K562 (cell line): ENCODE measurements at regions not wholly inside any gene's neighbourhood (a gene's known extent, or its start where the extent isn't known, plus 50 kb on each side); places are given as distances from the start of the nearest gene placed in this dataset.
A peak's percentile ranks its signal among the peaks of the same experiment; 100 is the strongest.

Experiments
- BHLHE40 ChIP-seq: IDR thresholded peaks from 2 replicates; pipeline ENCODE4 v1.6.1; 2011; ENCODE audit warnings: low read length, improper control_type of control experiment
- CCNT2 ChIP-seq: IDR thresholded peaks from 2 replicates; pipeline ENCODE4 v1.6.1; 2011; ENCODE audit warnings: borderline replicate concordance, low read depth, mild to moderate bottlenecking, moderate library complexity, mixed read lengths, low read length; ENCODE audit not compliant: insufficient read length; ENCODE audit errors: extremely low read depth
- ELF1 ChIP-seq: fragments of 200-800 bp; sonication (Bioruptor generic); IDR thresholded peaks from 2 replicates; pipeline ENCODE4 v1.6.1; 2016; ENCODE audit warnings: missing genetic modification characterization, missing compliant biosample characterization
- ESRRB ChIP-seq: fragments of 250-450 bp; sonication (Bioruptor Pico); IDR thresholded peaks from 2 replicates; pipeline ENCODE4 v1.5.0; 2020; ENCODE audit warnings: mild to moderate bottlenecking, moderate library complexity, borderline replicate concordance
- ETV5 ChIP-seq: sonication (generic); formaldehyde crosslinking; IDR thresholded peaks from 2 replicates; pipeline ENCODE4 v1.4.0; 2020; ENCODE audit warnings: low read depth, mild to moderate bottlenecking, missing genetic modification reagents
- HNRNPUL1 ChIP-seq: fragments of 200-400 bp; formaldehyde crosslinking; IDR thresholded peaks from 2 replicates; pipeline ENCODE4 v1.6.1; 2017; ENCODE audit warnings: low read length
- NCOR1 ChIP-seq: fragments of 450-650 bp; IDR thresholded peaks from 2 replicates; pipeline ENCODE4 v1.6.1; 2016; ENCODE audit warnings: mild to moderate bottlenecking, moderate library complexity
- NUFIP1 ChIP-seq: fragments of 450-650 bp; IDR thresholded peaks from 2 replicates; pipeline ENCODE4 v1.6.1; 2018; ENCODE audit not compliant: partially characterized antibody
- PHF8 ChIP-seq: fragments of 200-600 bp; sonication (generic); IDR thresholded peaks from 2 replicates; pipeline ENCODE4 v1.6.1; 2012; ENCODE audit warnings: mixed run types, mild to moderate bottlenecking, inconsistent platforms, low read length, moderate library complexity, borderline replicate concordance
- SMARCA4 ChIP-seq: fragments of 450-650 bp; IDR thresholded peaks from 2 replicates; pipeline ENCODE4 v1.6.1; 2016
- SMARCA5 ChIP-seq: fragments of 450-650 bp; IDR thresholded peaks from 2 replicates; pipeline ENCODE4 v1.6.1; 2016
- SNRNP70 ChIP-seq: fragments of 200-400 bp; formaldehyde crosslinking; optimal IDR thresholded peaks from 2 replicates; pipeline ENCODE3; 2017; ENCODE audit warnings: low read depth, low read length
- ZNF507 ChIP-seq: conservative IDR thresholded peaks from 2 replicates; pipeline ENCODE4 v1.6.1; 2017; ENCODE audit warnings: missing genetic modification characterization, missing compliant biosample characterization
- TF ChIP-seq, protein P1 (sequence below): fragments of 250-450 bp; sonication (Bioruptor Pico); IDR thresholded peaks from 2 replicates; pipeline ENCODE4 v1.5.0; 2022; ENCODE audit warnings: mild to moderate bottlenecking
- TF ChIP-seq, protein P2 (sequence below): fragments of 450-650 bp; IDR thresholded peaks from 2 replicates; pipeline ENCODE4 v1.6.1; 2017; ENCODE audit warnings: mild to moderate bottlenecking, moderate library complexity
- TF ChIP-seq, protein P3 (sequence below): fragments of 450-650 bp; formaldehyde crosslinking; conservative IDR thresholded peaks from 2 replicates; pipeline ENCODE4 v1.4.0; 2022; ENCODE audit warnings: mild to moderate bottlenecking, missing genetic modification characterization
- TF ChIP-seq, protein P4 (sequence below), 2 experiments: fragments of 200-800 bp in 1 of 2; sonication (Bioruptor generic) in 1 of 2; sonication (generic) in 1 of 2; formaldehyde crosslinking in 1 of 2; IDR thresholded peaks in 1 of 2; conservative IDR thresholded peaks in 1 of 2; 2 replicates each; pipeline versions ENCODE4 v1.5.0 to v1.6.1; 2016 to 2020; ENCODE audit warnings: missing compliant biosample characterization in 1 of 2, missing genetic modification characterization in 1 of 2, missing genetic modification reagents in 1 of 2
- TF ChIP-seq, protein P5 (sequence below), 2 experiments: IDR thresholded peaks in 1 of 2; conservative IDR thresholded peaks in 1 of 2; 2 replicates each; pipeline ENCODE4 v1.6.1; 2016; ENCODE audit warnings: low read depth in 2 of 2, mild to moderate bottlenecking in 1 of 2, missing compliant biosample characterization in 1 of 2, missing genetic modification characterization in 1 of 2, moderate library complexity in 1 of 2

DNA sequence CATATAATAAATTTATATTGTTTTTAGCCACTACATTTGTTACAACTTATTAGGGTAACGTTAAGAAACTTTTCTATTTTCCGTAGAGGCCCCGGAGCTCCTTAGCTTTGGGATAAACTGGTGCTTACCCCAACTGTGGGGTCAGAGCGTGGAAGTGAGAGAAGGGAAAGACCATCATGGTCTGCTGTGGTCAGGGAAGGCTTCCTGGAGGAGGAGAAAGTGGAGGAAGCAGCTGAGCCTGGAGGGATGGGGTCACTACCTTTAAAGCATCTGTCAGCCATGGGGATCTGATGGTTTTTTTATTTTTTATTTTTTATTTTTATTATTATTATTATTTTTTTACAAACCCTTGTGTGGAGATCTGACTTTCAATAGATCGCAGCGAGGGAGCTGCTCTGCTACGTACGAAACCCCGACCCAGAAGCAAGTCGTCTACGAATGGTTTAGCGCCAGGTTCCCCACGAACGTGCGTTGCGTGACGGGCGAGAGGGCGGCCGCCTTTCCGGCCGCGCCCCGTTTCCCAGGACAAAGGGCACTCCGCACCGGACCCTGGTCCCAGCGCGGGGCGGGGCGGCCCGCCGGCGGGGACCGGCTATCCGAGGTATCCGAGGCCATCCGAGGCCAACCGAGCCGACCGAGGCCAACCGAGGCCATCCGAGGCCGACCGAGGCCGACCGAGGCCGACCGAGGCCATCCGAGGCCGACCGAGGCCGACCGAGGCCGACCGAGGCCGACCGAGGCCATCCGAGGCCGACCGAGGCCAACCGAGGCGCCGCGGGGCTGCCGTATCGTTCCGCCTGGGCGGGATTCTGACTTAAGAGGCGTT lies 1101.2 kb upstream of the TMEM132C start (continued):
- TF ChIP-seq, protein P1, sequence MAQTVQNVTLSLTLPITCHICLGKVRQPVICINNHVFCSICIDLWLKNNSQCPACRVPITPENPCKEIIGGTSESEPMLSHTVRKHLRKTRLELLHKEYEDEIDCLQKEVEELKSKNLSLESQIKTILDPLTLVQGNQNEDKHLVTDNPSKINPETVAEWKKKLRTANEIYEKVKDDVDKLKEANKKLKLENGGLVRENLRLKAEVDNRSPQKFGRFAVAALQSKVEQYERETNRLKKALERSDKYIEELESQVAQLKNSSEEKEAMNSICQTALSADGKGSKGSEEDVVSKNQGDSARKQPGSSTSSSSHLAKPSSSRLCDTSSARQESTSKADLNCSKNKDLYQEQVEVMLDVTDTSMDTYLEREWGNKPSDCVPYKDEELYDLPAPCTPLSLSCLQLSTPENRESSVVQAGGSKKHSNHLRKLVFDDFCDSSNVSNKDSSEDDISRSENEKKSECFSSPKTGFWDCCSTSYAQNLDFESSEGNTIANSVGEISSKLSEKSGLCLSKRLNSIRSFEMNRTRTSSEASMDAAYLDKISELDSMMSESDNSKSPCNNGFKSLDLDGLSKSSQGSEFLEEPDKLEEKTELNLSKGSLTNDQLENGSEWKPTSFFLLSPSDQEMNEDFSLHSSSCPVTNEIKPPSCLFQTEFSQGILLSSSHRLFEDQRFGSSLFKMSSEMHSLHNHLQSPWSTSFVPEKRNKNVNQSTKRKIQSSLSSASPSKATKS (CRISPR knock-in tag), result no peak
- TF ChIP-seq CCNT2, result peak; percentile 56
- peak; percentile 83; the same call in 1 of the 2 replicates for TF ChIP-seq SMARCA5
- TF ChIP-seq SMARCA4, result 0 out of 2 replicates have a peak, but pooled peaks have one; percentile 18
- TF ChIP-seq, protein P2, sequence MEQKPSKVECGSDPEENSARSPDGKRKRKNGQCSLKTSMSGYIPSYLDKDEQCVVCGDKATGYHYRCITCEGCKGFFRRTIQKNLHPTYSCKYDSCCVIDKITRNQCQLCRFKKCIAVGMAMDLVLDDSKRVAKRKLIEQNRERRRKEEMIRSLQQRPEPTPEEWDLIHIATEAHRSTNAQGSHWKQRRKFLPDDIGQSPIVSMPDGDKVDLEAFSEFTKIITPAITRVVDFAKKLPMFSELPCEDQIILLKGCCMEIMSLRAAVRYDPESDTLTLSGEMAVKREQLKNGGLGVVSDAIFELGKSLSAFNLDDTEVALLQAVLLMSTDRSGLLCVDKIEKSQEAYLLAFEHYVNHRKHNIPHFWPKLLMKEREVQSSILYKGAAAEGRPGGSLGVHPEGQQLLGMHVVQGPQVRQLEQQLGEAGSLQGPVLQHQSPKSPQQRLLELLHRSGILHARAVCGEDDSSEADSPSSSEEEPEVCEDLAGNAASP, result peak; percentile 58; the same call in 1 of the 2 replicates
- no peak for TF ChIP-seq HNRNPUL1
- TF ChIP-seq, protein P3, sequence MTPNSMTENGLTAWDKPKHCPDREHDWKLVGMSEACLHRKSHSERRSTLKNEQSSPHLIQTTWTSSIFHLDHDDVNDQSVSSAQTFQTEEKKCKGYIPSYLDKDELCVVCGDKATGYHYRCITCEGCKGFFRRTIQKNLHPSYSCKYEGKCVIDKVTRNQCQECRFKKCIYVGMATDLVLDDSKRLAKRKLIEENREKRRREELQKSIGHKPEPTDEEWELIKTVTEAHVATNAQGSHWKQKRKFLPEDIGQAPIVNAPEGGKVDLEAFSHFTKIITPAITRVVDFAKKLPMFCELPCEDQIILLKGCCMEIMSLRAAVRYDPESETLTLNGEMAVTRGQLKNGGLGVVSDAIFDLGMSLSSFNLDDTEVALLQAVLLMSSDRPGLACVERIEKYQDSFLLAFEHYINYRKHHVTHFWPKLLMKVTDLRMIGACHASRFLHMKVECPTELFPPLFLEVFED, result 0 out of 2 replicates have a peak, but pooled peaks have one; percentile 45
- peak; percentile 57 for TF ChIP-seq NCOR1
- TF ChIP-seq, protein P4, sequence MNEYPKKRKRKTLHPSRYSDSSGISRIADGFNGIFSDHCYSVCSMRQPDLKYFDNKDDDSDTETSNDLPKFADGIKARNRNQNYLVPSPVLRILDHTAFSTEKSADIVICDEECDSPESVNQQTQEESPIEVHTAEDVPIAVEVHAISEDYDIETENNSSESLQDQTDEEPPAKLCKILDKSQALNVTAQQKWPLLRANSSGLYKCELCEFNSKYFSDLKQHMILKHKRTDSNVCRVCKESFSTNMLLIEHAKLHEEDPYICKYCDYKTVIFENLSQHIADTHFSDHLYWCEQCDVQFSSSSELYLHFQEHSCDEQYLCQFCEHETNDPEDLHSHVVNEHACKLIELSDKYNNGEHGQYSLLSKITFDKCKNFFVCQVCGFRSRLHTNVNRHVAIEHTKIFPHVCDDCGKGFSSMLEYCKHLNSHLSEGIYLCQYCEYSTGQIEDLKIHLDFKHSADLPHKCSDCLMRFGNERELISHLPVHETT (CRISPR knock-in tag; conservative IDR thresholded peaks at IDR 0.05 in 1 of 2, IDR thresholded peaks at IDR 0.05 in 1 of 2), result no peak
- no peak for TF ChIP-seq SNRNP70
- TF ChIP-seq BHLHE40, result peak; percentile 58
- no peak for TF ChIP-seq ZNF507 (tag)
- peak; percentile 62; the same call in 1 of the 2 replicates for TF ChIP-seq ETV5 (CRISPR knock-in tag)
- TF ChIP-seq NUFIP1, result no peak
- TF ChIP-seq, protein P5, sequence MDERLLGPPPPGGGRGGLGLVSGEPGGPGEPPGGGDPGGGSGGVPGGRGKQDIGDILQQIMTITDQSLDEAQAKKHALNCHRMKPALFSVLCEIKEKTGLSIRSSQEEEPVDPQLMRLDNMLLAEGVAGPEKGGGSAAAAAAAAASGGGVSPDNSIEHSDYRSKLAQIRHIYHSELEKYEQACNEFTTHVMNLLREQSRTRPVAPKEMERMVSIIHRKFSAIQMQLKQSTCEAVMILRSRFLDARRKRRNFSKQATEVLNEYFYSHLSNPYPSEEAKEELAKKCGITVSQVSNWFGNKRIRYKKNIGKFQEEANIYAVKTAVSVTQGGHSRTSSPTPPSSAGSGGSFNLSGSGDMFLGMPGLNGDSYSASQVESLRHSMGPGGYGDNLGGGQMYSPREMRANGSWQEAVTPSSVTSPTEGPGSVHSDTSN (CRISPR knock-in tag; IDR thresholded peaks at IDR 0.05; ENCODE audit: low read depth), result no peak
- TF ChIP-seq, protein P5 (tag; conservative IDR thresholded peaks at IDR 0.05; ENCODE audit: low read depth), result no peak
- no peak for TF ChIP-seq ESRRB
- TF ChIP-seq ELF1 (tag), result no peak
- peak; percentile 16; the same call in 1 of the 2 replicates for TF ChIP-seq PHF8
